Small intestine (tissue), 7 donors: ENCODE measurements at regions not wholly inside any gene's neighbourhood (a gene's known extent, or its start where the extent isn't known, plus 50 kb on each side); places are given as distances from the start of the nearest gene placed in this dataset.

Experiments
- DNase-seq, 2 donors: peaks; one replicate each; pipeline versions ENCODE4 v3.0.0 to v3.0.0-alpha.2; 2013
- FAIRE-seq: peaks from 2 replicates; lab custom pipeline; 2012; peaks lifted over from hg19 to GRCh38; lab: Jason Lieb, UNC
- H3K27ac ChIP-seq, 3 donors: one replicate each; pipeline ENCODE4 v1.5.1; 2013; ENCODE audit warnings: low read length in 2 of 3, mild to moderate bottlenecking in 2 of 3, control low read depth in 1 of 3, inconsistent platforms in 1 of 3, low read depth in 1 of 3, moderate library complexity in 1 of 3
- H3K27me3 ChIP-seq, 3 donors: one replicate each; pipeline ENCODE4 v1.6.1; 2013; ENCODE audit warnings: low read length in 3 of 3, inconsistent platforms in 1 of 3; ENCODE audit not compliant: control insufficient read depth in 3 of 3, insufficient read depth in 3 of 3
- H3K36me3 ChIP-seq, 3 donors: one replicate each; pipeline ENCODE4 v1.6.1; 2013; ENCODE audit warnings: low read length in 3 of 3, inconsistent platforms in 1 of 3, low read depth in 1 of 3, mild to moderate bottlenecking in 1 of 3, moderate library complexity in 1 of 3; ENCODE audit not compliant: control insufficient read depth in 3 of 3, insufficient read depth in 2 of 3
- H3K4me1 ChIP-seq, 3 donors: one replicate each; pipeline ENCODE4 v1.6.1; 2013; ENCODE audit warnings: low read length in 2 of 3, inconsistent platforms in 1 of 3, low read depth in 1 of 3, mild to moderate bottlenecking in 1 of 3, moderate library complexity in 1 of 3; ENCODE audit not compliant: control insufficient read depth in 3 of 3, insufficient read depth in 2 of 3
- H3K4me3 ChIP-seq, 3 donors: one replicate each; pipeline ENCODE4 v1.5.1; 2013; ENCODE audit warnings: low read length in 3 of 3, control low read depth in 1 of 3, inconsistent platforms in 1 of 3, low read depth in 1 of 3, mild to moderate bottlenecking in 1 of 3, moderate library complexity in 1 of 3
- H3K9me3 ChIP-seq, 2 donors: one replicate each; pipeline ENCODE4 v1.6.1; 2013; ENCODE audit warnings: low read depth in 1 of 2, low read length in 1 of 2; ENCODE audit not compliant: control insufficient read depth in 2 of 2, insufficient read depth in 1 of 2
- WGBS, 3 donors: extraction: QIAGEN DNeasy Blood & Tissue Kit; methylation state at CpG; one replicate each; pipeline ENCODE4 v1.1.7; 2013; 5-methylcytosine and 5-hydroxymethylcytosine counted together
- donor health status: healthy with polysubstance abuse.
- donor health status: control.
- donor health status: control.
- donor health status: Bipolar disorder and iron deficiency.
- donor health status: healthy.

GRCh38 chr6:56370561-56371211 is 123.3 kb upstream of the COL21A1 start:
- 36 to 44% (median 37%) methylated on average over 2 of the region's 2 CpGs for WGBS, 3 donors
- H3K36me3 ChIP-seq: no peaks in the 10 kb centered on the region
- H3K4me1 ChIP-seq: peaks cover 2 to 20% (median 9%) of the 10 kb centered on the region in 3 donors
- DNase-seq: peak; percentile 56 to 63
- FAIRE-seq: peak; percentile 23
- no peak overlapping the region for H3K4me3 ChIP-seq
- no peaks in the 10 kb centered on the region for H3K9me3 ChIP-seq
- no peaks in the 10 kb centered on the region for H3K27me3 ChIP-seq
- peak overlapping the region; percentile 10 to 89 (median 24) for H3K27ac ChIP-seq

GRCh38 chr6:56370127-56370540 is 122.8 kb upstream of the COL21A1 start:
- Histone ChIP-seq H3K9me3 (no peaks in the 10 kb centered on the region), H3K4me1 (peaks cover 2 to 20% (median 9%) of the 10 kb centered on the region in 3 donors), H3K4me3 (no peak overlapping the region), H3K36me3 (no peaks in the 10 kb centered on the region), H3K27me3 (no peaks in the 10 kb centered on the region), H3K27ac (peak overlapping the region; percentile 10 to 89 (median 24))
- WGBS, 3 donors: 27 to 49% (median 28%) methylated on average over 10 of the region's 10 CpGs
- DNase-seq (peak; percentile 76 to 86), FAIRE-seq (no peak)

GRCh38 chr6:56368491-56368890 is 121.1 kb upstream of the COL21A1 start:
- 43 to 50% (median 48%) methylated on average over 3 of the region's 3 CpGs for WGBS, 3 donors
- DNase-seq (no peak), FAIRE-seq (no peak)
- Histone ChIP-seq H3K9me3 (no peaks in the 10 kb centered on the region), H3K4me1 (peaks cover 2 to 20% (median 9%) of the 10 kb centered on the region in 3 donors), H3K36me3 (no peaks in the 10 kb centered on the region), H3K4me3 (no peak overlapping the region), H3K27me3 (no peaks in the 10 kb centered on the region), H3K27ac (no peak overlapping the region)

GRCh38 chr6:56366141-56366852 is 118.9 kb upstream of the COL21A1 start:
- Histone ChIP-seq H3K4me3 (no peak overlapping the region), H3K27ac (no peak overlapping the region), H3K36me3 (no peaks in the 10 kb centered on the region), H3K27me3 (no peaks in the 10 kb centered on the region), H3K4me1 (peaks cover 1 to 9% (median 5%) of the 10 kb centered on the region in 3 donors), H3K9me3 (no peaks in the 10 kb centered on the region)
- DNase-seq (no peak), FAIRE-seq (no peak)
- 70 to 85% (median 81%) methylated on average over 6 of the region's 6 CpGs for WGBS, 3 donors

- H3K27ac ChIP-seq: no peak overlapping the region
- H3K4me3 ChIP-seq: no peak overlapping the region
- WGBS, 3 donors: 55 to 64% (median 56%) methylated on average over 2 of the region's 2 CpGs
- H3K36me3 ChIP-seq: no peaks in the 10 kb centered on the region
- no peaks in the 10 kb centered on the region for H3K4me1 ChIP-seq
- FAIRE-seq (no peak), DNase-seq (no peak)
- H3K27me3 ChIP-seq: no peaks in the 10 kb centered on the region
- no peaks in the 10 kb centered on the region for H3K9me3 ChIP-seq
Observed at GRCh38 chr6:56364827-56365339, 117.5 kb upstream of the COL21A1 start.

- Histone ChIP-seq H3K36me3 (no peaks in the 10 kb centered on the region), H3K27me3 (no peaks in the 10 kb centered on the region), H3K4me1 (no peaks in the 10 kb centered on the region), H3K27ac (no peak overlapping the region), H3K9me3 (no peaks in the 10 kb centered on the region), H3K4me3 (no peak overlapping the region)
- FAIRE-seq (no peak), DNase-seq (no peak)
Observed at GRCh38 chr6:56364431-56364826, 117.0 kb upstream of the COL21A1 start.

- Histone ChIP-seq H3K36me3 (no peaks in the 10 kb centered on the region), H3K27ac (no peak overlapping the region), H3K27me3 (no peaks in the 10 kb centered on the region), H3K9me3 (no peaks in the 10 kb centered on the region), H3K4me3 (no peak overlapping the region), H3K4me1 (no peaks in the 10 kb centered on the region)
- DNase-seq (no peak), FAIRE-seq (no peak)
- WGBS, 3 donors: 70 to 74% (median 71%) methylated on average over 5 of the region's 5 CpGs
Observed at GRCh38 chr6:56363796-56364430, 116.5 kb upstream of the COL21A1 start.

GRCh38 chr6:56361812-56362211 is 114.4 kb upstream of the COL21A1 start:
- H3K36me3 ChIP-seq: no peaks in the 10 kb centered on the region
- WGBS, 3 donors: 89 to 91% (median 89%) methylated on average over 4 of the region's 4 CpGs
- no peak for DNase-seq
- H3K4me1 ChIP-seq: no peaks in the 10 kb centered on the region
- FAIRE-seq: no peak
- H3K4me3 ChIP-seq: no peak overlapping the region
- no peaks in the 10 kb centered on the region for H3K9me3 ChIP-seq
- H3K27me3 ChIP-seq: no peaks in the 10 kb centered on the region
- no peak overlapping the region for H3K27ac ChIP-seq
